H1 (cell line): ENCODE measurements at regions not wholly inside any gene's neighbourhood (a gene's known extent, or its start where the extent isn't known, plus 50 kb on each side); places are given as distances from the start of the nearest gene placed in this dataset.

ENCODE experiments used
- EP300 ChIP-seq, 2 experiments: IDR thresholded peaks; 1 replicate in 1 of 2; 2 replicates in 1 of 2; pipeline ENCODE4 v1.6.1; 2011 to 2012; ENCODE audit warnings: low read depth in 2 of 2, low read length in 2 of 2, mild to moderate bottlenecking in 2 of 2, borderline replicate concordance in 1 of 2, inconsistent platforms in 1 of 2, moderate library complexity in 1 of 2
- EZH2 ChIP-seq: fragments of 200-600 bp; sonication (generic); IDR thresholded peaks from 2 replicates; pipeline ENCODE4 v1.7.1; 2012; ENCODE audit warnings: low read depth, mild to moderate bottlenecking, moderate library complexity, low read length, inconsistent platforms; ENCODE audit not compliant: severe bottlenecking
- GABPA ChIP-seq: IDR thresholded peaks from 2 replicates; pipeline ENCODE4 v1.6.1; 2011; ENCODE audit warnings: mild to moderate bottlenecking, low read length, moderate library complexity, borderline replicate concordance; ENCODE audit not compliant: insufficient read depth
- JUN ChIP-seq: IDR thresholded peaks from 2 replicates; pipeline ENCODE4 v1.6.1; 2011; ENCODE audit warnings: low read depth, mild to moderate bottlenecking, improper control_type of control experiment, low read length
- JUND ChIP-seq: IDR thresholded peaks from 2 replicates; pipeline ENCODE4 v1.6.1; 2011; ENCODE audit warnings: mild to moderate bottlenecking, improper control_type of control experiment, low read length
- POLR2A ChIP-seq, 2 experiments: IDR thresholded peaks; 1 replicate in 1 of 2; 2 replicates in 1 of 2; pipeline ENCODE4 v1.6.1; 2011; ENCODE audit warnings: low read depth in 2 of 2, low read length in 2 of 2, mild to moderate bottlenecking in 2 of 2; ENCODE audit errors: control extremely low read depth in 1 of 2
- RAD21 ChIP-seq, 2 experiments: IDR thresholded peaks in 1 of 2; conservative IDR thresholded peaks in 1 of 2; 2 replicates each; pipeline ENCODE4 v1.6.1; 2011; ENCODE audit warnings: low read depth in 2 of 2, low read length in 2 of 2, improper control_type of control experiment in 1 of 2, inconsistent platforms in 1 of 2, mild to moderate bottlenecking in 1 of 2, moderate library complexity in 1 of 2
- RNF2 ChIP-seq: fragments of 200-900, 300-1000 bp; sonication (generic); IDR thresholded peaks from 2 replicates; pipeline ENCODE4 v1.7.1; 2016; ENCODE audit warnings: borderline replicate concordance, low read depth, mild to moderate bottlenecking, antibody characterized with exemption, low read length; ENCODE audit not compliant: poor library complexity, severe bottlenecking; ENCODE audit errors: missing control alignments
- SIN3A ChIP-seq, 2 experiments: IDR thresholded peaks in 1 of 2; conservative IDR thresholded peaks in 1 of 2; 2 replicates each; pipeline ENCODE4 v1.6.1; 2011 to 2012; ENCODE audit warnings: low read length in 2 of 2, improper control_type of control experiment in 1 of 2, low read depth in 1 of 2, mild to moderate bottlenecking in 1 of 2
- SIX5 ChIP-seq: IDR thresholded peaks from 2 replicates; pipeline ENCODE4 v1.6.1; 2011; ENCODE audit warnings: mild to moderate bottlenecking, low read depth, low read length
- TCF12 ChIP-seq: IDR thresholded peaks from 2 replicates; pipeline ENCODE4 v1.6.1; 2011; ENCODE audit warnings: low read depth, mild to moderate bottlenecking, low read length
- TF ChIP-seq, protein P1 (sequence below), 3 experiments: IDR thresholded peaks; 1 replicate in 2 of 3; 2 replicates in 1 of 3; pipeline versions ENCODE4 v1.5.1 to v1.6.1; 2011; ENCODE audit warnings: low read length in 3 of 3, mild to moderate bottlenecking in 3 of 3, inconsistent platforms in 2 of 3, low read depth in 1 of 3, moderate library complexity in 1 of 3; ENCODE audit not compliant: insufficient read depth in 1 of 3; ENCODE audit errors: control extremely low read depth in 1 of 3
- TF ChIP-seq, protein P2 (sequence below): IDR thresholded peaks from 2 replicates; pipeline ENCODE4 v1.6.1; 2012; ENCODE audit warnings: inconsistent platforms
- TF ChIP-seq, protein P3 (sequence below): IDR thresholded peaks from 2 replicates; pipeline ENCODE4 v1.6.1; 2011; ENCODE audit warnings: low read depth, mild to moderate bottlenecking, low read length; ENCODE audit not compliant: insufficient read depth

DNA sequence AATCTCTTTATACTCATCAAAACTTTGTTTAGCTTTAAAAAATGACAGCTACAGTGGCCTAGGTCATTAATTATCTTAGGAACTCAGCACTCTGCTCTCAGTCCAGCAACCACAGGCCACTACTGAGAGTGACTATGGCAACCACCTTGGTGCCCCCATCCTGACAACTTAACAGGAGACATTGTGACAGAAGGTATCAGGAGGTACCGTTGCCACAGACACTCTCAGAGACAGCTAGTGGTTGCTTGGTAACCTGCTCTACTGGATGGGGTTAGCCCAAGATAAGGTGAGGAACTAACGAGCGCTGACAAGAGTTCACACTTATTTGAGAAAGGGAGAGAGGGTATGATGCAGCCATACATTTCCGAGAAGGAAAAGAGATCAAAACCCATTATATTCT lies 76.1 kb upstream of the TFAP2D start:
- TF ChIP-seq, protein P1, sequence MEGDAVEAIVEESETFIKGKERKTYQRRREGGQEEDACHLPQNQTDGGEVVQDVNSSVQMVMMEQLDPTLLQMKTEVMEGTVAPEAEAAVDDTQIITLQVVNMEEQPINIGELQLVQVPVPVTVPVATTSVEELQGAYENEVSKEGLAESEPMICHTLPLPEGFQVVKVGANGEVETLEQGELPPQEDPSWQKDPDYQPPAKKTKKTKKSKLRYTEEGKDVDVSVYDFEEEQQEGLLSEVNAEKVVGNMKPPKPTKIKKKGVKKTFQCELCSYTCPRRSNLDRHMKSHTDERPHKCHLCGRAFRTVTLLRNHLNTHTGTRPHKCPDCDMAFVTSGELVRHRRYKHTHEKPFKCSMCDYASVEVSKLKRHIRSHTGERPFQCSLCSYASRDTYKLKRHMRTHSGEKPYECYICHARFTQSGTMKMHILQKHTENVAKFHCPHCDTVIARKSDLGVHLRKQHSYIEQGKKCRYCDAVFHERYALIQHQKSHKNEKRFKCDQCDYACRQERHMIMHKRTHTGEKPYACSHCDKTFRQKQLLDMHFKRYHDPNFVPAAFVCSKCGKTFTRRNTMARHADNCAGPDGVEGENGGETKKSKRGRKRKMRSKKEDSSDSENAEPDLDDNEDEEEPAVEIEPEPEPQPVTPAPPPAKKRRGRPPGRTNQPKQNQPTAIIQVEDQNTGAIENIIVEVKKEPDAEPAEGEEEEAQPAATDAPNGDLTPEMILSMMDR (IDR thresholded peaks at IDR 0.05; ENCODE audit: control extremely low read depth in 1 of 3, insufficient read depth in 1 of 3, low read depth in 1 of 3, low read length in 3 of 3), result no peak
- no peak for TF ChIP-seq RAD21 (IDR thresholded peaks at IDR 0.05 in 1 of 2, conservative IDR thresholded peaks at IDR 0.05 in 1 of 2; ENCODE audit: low read depth in 2 of 2, low read length in 2 of 2)
- TF ChIP-seq JUND, result no peak
- TF ChIP-seq POLR2A (IDR thresholded peaks at IDR 0.05; ENCODE audit: control extremely low read depth in 1 of 2, low read depth in 2 of 2, low read length in 2 of 2), result no peak
- no peak for TF ChIP-seq GABPA
- TF ChIP-seq EZH2, result no peak
- TF ChIP-seq, protein P2, sequence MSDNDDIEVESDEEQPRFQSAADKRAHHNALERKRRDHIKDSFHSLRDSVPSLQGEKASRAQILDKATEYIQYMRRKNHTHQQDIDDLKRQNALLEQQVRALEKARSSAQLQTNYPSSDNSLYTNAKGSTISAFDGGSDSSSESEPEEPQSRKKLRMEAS, result no peak
- no peak for TF ChIP-seq SIX5
- no peak for TF ChIP-seq JUN
- TF ChIP-seq, protein P3, sequence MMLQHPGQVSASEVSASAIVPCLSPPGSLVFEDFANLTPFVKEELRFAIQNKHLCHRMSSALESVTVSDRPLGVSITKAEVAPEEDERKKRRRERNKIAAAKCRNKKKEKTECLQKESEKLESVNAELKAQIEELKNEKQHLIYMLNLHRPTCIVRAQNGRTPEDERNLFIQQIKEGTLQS, result no peak
- TF ChIP-seq RNF2, result no peak
- no peak for TF ChIP-seq TCF12
- TF ChIP-seq EP300 (IDR thresholded peaks at IDR 0.05; ENCODE audit: borderline replicate concordance in 1 of 2, low read depth in 2 of 2, low read length in 2 of 2), result no peak
- TF ChIP-seq SIN3A (conservative IDR thresholded peaks at IDR 0.05 in 1 of 2, IDR thresholded peaks at IDR 0.05 in 1 of 2; ENCODE audit: low read depth in 1 of 2, low read length in 2 of 2), result no peak
